Dedifferentiated amniotic fluid mesenchymal stem cell (primary cell): ENCODE measurements at regions not wholly inside any gene's neighbourhood (a gene's known extent, or its start where the extent isn't known, plus 50 kb on each side); places are given as distances from the start of the nearest gene placed in this dataset.
A peak's percentile ranks its signal among the peaks of the same experiment; 100 is the strongest.

Experiments used
- DNase-seq: peaks from one replicate; pipeline ENCODE4 v3.0.0-alpha.2; 2016; ENCODE audit errors: extremely low spot score

GRCh38 chr14:51396222-51396815, 156.3 kb downstream of the TMX1 start:
- peak; percentile 69 for DNase-seq

DNA sequence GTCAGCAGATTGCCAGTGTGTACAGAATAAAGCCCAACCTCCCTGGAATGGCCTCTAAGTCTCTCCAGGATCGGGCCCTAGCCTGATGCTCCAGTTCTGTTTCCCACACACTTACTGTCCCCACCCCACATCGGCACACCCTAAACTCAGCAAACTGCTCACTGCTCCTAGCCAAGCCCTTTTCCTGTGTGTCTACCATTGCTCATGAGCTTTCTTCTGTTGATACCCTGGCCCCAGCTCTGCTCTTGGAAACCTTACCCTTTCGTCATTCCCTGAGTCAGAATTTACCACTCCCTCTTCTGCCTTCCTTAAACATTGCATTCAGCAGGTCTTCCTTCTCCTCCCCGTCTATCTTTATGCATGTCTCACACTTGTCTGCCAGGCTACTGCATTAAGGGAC, 158.9 kb downstream of the TMX1 start:
- peak; percentile 44 for DNase-seq

GRCh38 chr14:51400139-51400538, 160.1 kb downstream of the TMX1 start:
- DNase-seq: no peak

- no peak for DNase-seq
Measured at GRCh38 chr14:51401272-51401671, 161.2 kb downstream of the TMX1 start.

GRCh38 chr14:51401756-51402155, 161.7 kb downstream of the TMX1 start:
- DNase-seq: no peak

GRCh38 chr14:51410897-51411296, 170.8 kb downstream of the TMX1 start:
- DNase-seq: no peak

DNA sequence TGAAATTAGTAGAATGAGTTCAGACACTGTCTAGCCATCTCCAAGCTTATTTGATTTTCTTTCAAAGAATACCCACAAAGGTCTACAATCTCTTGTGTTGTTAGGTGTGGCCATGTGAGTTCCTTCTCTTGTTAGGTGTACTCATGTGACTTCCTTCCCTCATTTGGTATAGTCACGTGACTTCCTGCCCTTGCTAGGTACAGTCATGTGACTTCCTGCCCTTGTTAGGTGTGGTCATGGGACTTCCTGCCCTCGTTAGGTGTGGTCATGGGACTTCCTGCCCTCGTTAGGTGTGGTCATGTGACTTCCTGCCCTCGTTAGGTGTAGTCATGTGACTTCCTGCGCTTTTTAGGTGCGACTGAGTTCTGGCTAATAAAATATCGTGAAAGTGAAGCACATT, 179.6 kb downstream of the TMX1 start:
- no peak for DNase-seq

GRCh38 chr14:51422704-51423103, 182.7 kb downstream of the TMX1 start:
- DNase-seq: no peak

DNA sequence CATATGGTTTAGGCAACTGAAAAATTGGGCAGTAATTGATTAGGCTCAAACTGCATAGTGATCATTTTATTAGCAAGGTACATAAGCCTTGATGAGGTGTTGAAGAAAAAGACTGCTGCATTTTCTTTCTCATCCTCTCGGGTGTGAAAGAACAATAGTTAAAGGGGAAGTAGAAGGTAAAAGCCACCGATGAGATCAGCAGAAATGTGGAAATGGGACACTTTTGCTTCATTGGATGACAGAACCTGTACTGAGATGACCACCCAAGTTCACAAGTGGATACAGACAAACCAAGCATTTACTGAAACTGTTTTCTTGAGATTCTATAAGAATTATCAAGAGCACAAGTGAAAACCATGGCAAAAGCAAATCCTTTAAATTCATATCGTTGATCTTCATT, 184.0 kb downstream of the TMX1 start:
- no peak for DNase-seq

GRCh38 chr14:51424561-51425251, 184.7 kb downstream of the TMX1 start:
- no peak for DNase-seq

- DNase-seq: no peak
Measured at GRCh38 chr14:51428981-51429380, 188.9 kb downstream of the TMX1 start.

DNA sequence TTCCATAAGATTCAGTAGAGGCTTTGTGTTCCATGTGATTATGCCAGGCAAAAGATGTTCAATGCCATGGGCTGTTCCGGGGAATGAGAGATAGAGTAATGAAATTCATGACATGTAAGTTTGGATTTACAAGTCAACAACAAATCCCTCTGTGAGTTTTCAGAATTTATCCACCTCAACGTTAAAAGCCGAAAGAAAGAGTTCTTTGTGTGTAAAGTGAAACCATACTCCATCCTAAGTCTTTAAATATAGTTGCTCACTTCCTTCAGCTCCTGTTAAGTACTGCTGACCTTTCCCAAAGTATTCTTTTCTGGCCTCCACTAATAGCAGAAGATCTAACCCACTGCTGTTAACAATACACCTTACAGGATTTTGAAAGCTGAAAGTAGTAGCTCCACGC, 190.0 kb downstream of the TMX1 start:
- DNase-seq: no peak

GRCh38 chr14:51430633-51431032, 190.6 kb downstream of the TMX1 start:
- peak; percentile 37 for DNase-seq

DNA sequence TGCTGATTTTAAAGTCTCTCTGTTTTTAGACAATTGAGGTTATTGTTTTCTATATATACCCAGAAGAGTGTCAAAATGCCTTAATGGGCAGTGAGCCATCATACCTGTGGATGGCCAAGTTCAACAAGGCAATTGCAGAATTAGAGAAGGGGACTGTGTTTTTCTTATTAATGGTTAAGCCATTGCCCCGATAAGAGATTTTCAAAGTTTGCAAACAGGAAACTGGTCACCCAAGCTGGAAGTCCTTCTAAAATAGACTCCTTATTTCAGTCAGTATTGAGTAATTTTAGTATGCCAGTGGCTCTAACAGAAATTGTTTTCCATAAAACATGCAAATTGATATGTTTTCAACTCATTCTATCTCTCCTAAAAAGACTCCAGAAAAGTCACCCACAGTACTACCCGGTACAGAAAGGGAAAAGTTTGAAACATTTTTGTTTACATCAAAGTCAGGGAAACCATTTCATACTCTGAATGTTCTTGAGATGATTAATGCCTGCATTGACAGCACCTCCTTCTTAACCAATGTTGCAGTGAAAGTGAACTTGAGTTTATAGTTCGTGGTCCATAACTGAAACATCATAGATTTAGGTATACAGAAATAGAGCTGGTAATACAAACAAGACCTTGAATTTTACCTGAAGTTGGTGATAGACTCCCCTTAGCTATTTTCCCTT, 191.1 kb downstream of the TMX1 start:
- peak; percentile 19 for DNase-seq

DNA sequence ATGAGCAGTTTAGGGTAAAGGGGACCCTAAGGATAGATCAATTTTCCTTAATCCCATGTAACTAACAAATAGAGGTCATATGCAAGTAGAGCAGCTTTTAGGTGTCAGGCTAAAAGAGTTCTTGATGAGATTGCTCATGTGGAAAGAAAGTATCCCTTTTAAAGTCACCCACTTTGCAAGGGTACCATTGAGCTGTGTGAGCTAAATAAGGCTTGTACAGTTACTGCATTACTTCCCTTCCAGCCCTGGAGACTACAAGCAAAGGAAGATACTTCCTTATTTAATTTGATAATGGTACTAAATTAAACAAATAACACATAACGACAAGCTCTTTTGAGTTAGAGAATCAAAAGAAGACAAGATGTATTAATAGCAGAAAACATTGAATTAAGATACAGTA, 191.7 kb downstream of the TMX1 start:
- DNase-seq: no peak

- DNase-seq: no peak
Measured at GRCh38 chr14:51432302-51432948, 192.4 kb downstream of the TMX1 start.

GRCh38 chr14:51436630-51437029, 196.6 kb downstream of the TMX1 start:
- no peak for DNase-seq

GRCh38 chr14:51439896-51440295, 199.8 kb downstream of the TMX1 start:
- DNase-seq: no peak

GRCh38 chr14:51441001-51441400, 201.0 kb downstream of the TMX1 start:
- no peak for DNase-seq

GRCh38 chr14:51442513-51443175, 202.6 kb downstream of the TMX1 start:
- DNase-seq: peak; percentile 87

DNA sequence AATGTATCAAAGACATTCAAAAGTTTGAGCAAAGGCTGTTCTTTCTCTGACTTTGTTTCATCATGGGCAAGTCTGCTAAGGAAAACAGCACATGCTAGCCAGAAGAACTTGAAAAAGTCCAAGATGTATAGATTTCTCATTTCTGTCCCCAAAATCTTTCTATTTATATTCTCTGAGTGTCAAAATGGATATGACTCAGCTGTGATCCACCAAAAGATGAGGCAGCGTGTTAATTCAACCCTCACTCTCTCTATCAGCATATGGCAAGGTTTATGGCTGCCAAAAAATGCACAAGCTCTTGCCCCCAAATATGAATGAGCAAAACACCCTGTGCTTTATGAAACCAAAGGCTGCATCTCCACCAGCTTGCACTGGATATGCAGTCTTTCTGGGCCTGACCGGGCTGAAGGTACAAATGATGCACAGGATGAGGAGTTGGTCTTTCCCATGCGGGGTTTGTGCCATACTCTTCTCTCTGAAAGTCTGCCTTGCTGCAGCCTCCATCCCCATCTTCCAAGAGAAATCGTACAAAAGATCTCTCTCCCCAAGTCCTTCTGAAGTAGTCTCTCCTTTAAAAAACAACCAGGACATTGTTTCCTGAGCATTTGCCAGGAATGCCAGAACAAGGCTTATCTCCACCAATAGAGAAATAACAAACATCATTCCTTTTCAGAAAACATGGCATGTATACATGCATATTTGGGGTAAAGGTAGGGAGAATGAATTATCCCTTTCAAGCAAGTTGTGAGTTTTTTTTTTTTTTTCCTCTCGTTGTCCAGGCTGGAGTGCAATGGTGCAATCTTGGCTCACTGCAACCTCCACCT, 203.4 kb downstream of the TMX1 start:
- DNase-seq: no peak
